Peyer's patch (tissue), 4 donors: ENCODE measurements at regions not wholly inside any gene's neighbourhood (a gene's known extent, or its start where the extent isn't known, plus 50 kb on each side); places are given as distances from the start of the nearest gene placed in this dataset.
"Not testable (repeated sequence)": the region's sequence is repeated elsewhere in the genome, so short reads cannot be mapped to it uniquely, and the experiment has no call there.

Experiments used
- DNase-seq, 3 donors: peaks; one replicate each; pipeline ENCODE4 v3.0.0-alpha.2; 2017 to 2019
- H3K27ac ChIP-seq, 4 donors: fragments of 200-600 bp; sonication (generic); one replicate each; pipeline ENCODE4 v1.5.1; 2016 to 2019
- H3K27me3 ChIP-seq, 2 donors: fragments of 200-600 bp; sonication (generic); one replicate each; pipeline ENCODE4 v1.5.1; 2019
- H3K36me3 ChIP-seq, 3 donors: fragments of 200-600 bp; sonication (generic); one replicate each; pipeline ENCODE4 v1.5.1; 2016 to 2019
- H3K4me1 ChIP-seq, 4 donors: fragments of 200-600 bp; sonication (generic); one replicate each; pipeline ENCODE4 v1.5.1; 2016 to 2019
- H3K4me3 ChIP-seq, 4 donors: fragments of 200-600 bp; sonication (generic); 1 replicate in 3 of 4; 2 replicates in 1 of 4; pipeline ENCODE4 v1.5.1; 2016 to 2019; ENCODE audit warnings: mild to moderate bottlenecking in 1 of 4
- H3K9me3 ChIP-seq, 4 donors: fragments of 200-600 bp; sonication (generic); one replicate each; pipeline ENCODE4 v1.5.1; 2016 to 2019; ENCODE audit warnings: mild to moderate bottlenecking in 1 of 4
- CTCF ChIP-seq, 6 experiments: fragments of 450-650 bp in 4 of 6; fragments of 200-600 bp in 2 of 6; sonication (generic) in 1 of 6; IDR thresholded peaks; one replicate each; pipeline ENCODE4 v1.5.1; 2017 to 2019; ENCODE audit warnings: antibody characterized with exemption in 6 of 6, mild to moderate bottlenecking in 3 of 6, moderate library complexity in 1 of 6
- POLR2A ChIP-seq, 2 donors: fragments of 450-650 bp; IDR thresholded peaks; one replicate each; pipeline ENCODE4 v1.5.1; 2017; ENCODE audit warnings: antibody characterized with exemption in 2 of 2, mild to moderate bottlenecking in 2 of 2, moderate library complexity in 2 of 2

- DNase-seq, H3K27ac ChIP-seq, H3K9me3 ChIP-seq, H3K27me3 ChIP-seq, H3K36me3 ChIP-seq, H3K4me3 ChIP-seq, H3K4me1 ChIP-seq: not testable (repeated sequence)
These were observed 311.7 kb upstream of the CHRNA7 start for GRCh38 chr15:31718625-31719024.

GRCh38 chr15:31719396-31720022 is 310.8 kb upstream of the CHRNA7 start:
- not testable (repeated sequence) for H3K27me3 ChIP-seq, H3K4me3 ChIP-seq, H3K27ac ChIP-seq, H3K9me3 ChIP-seq, H3K36me3 ChIP-seq, DNase-seq, H3K4me1 ChIP-seq

- not testable (repeated sequence) for H3K4me3 ChIP-seq, H3K36me3 ChIP-seq, H3K4me1 ChIP-seq, H3K9me3 ChIP-seq, H3K27ac ChIP-seq, H3K27me3 ChIP-seq, DNase-seq
These were observed 307.3 kb upstream of the CHRNA7 start for GRCh38 chr15:31723019-31723418.

GRCh38 chr15:31724903-31725302 is 305.4 kb upstream of the CHRNA7 start:
- not testable (repeated sequence) for H3K36me3 ChIP-seq, H3K9me3 ChIP-seq, H3K27me3 ChIP-seq, H3K4me1 ChIP-seq, H3K27ac ChIP-seq, H3K4me3 ChIP-seq, DNase-seq

- H3K27ac ChIP-seq, DNase-seq, H3K27me3 ChIP-seq, H3K36me3 ChIP-seq, H3K4me1 ChIP-seq, H3K9me3 ChIP-seq, H3K4me3 ChIP-seq: not testable (repeated sequence)
These were observed 304.7 kb upstream of the CHRNA7 start for GRCh38 chr15:31725619-31726018.

- H3K4me1 ChIP-seq, result no peaks in the 10 kb centered on the region
- DNase-seq, result no peak
- no peak overlapping the region for H3K4me3 ChIP-seq
- no peaks in the 10 kb centered on the region for H3K36me3 ChIP-seq
- no peaks in the 10 kb centered on the region for H3K9me3 ChIP-seq
- TF ChIP-seq CTCF (IDR thresholded peaks at IDR 0.05) (no peak), POLR2A (IDR thresholded peaks at IDR 0.05) (no peak)
- H3K27me3 ChIP-seq, result no peaks in the 10 kb centered on the region
- no peak overlapping the region for H3K27ac ChIP-seq
These were observed 302.7 kb upstream of the CHRNA7 start for GRCh38 chr15:31727612-31728011.

- H3K27me3 ChIP-seq, result no peaks in the 10 kb centered on the region
- H3K27ac ChIP-seq, result no peak overlapping the region
- H3K4me1 ChIP-seq, result no peaks in the 10 kb centered on the region
- no peaks in the 10 kb centered on the region for H3K9me3 ChIP-seq
- no peak for TF ChIP-seq POLR2A (IDR thresholded peaks at IDR 0.05)
- TF ChIP-seq CTCF (IDR thresholded peaks at IDR 0.05), result no peak
- DNase-seq, result no peak
- no peaks in the 10 kb centered on the region for H3K36me3 ChIP-seq
- H3K4me3 ChIP-seq, result no peak overlapping the region
These were observed 297.6 kb upstream of the CHRNA7 start for GRCh38 chr15:31732726-31733125.

- H3K36me3 ChIP-seq, result no peaks in the 10 kb centered on the region
- H3K4me1 ChIP-seq, result no peaks in the 10 kb centered on the region
- no peaks in the 10 kb centered on the region for H3K9me3 ChIP-seq
- no peak overlapping the region for H3K27ac ChIP-seq
- no peak for TF ChIP-seq POLR2A (IDR thresholded peaks at IDR 0.05)
- no peak for TF ChIP-seq CTCF (IDR thresholded peaks at IDR 0.05)
- no peak for DNase-seq
- H3K4me3 ChIP-seq, result no peak overlapping the region
- no peaks in the 10 kb centered on the region for H3K27me3 ChIP-seq
These were observed 296.9 kb upstream of the CHRNA7 start for GRCh38 chr15:31733424-31733823.
